ENCODE measurements at regions not wholly inside any gene's neighbourhood (a gene's known extent, or its start where the extent isn't known, plus 50 kb on each side); places are given as distances from the start of the nearest gene placed in this dataset.
"Not testable (repeated sequence)": the region's sequence is repeated elsewhere in the genome, so short reads cannot be mapped to it uniquely, and the experiment has no call there.

GRCh38 chr2:125721072-125721721 lies 934.8 kb upstream of the GYPC start:
- DNase-seq (ENCODE audit: low read depth), result no peak

DNA sequence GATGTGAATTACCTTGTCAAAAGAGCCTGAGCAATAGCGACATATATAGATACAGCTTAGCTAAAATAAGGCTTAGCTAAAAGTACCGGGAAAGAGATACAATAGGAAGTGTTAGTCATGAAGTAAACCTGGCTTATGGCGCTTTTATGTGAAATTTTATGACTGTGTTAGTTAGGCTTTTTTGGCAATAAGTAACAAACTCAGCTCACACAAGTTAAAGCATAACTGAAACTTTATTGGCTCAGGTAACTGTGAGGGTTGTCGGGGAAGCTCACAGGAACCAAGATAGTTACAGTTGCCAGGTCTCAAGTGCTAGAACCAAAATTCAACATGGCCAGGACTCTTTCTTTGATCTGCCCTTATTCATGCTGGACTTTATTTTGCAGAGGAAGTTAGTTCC lies 925.0 kb upstream of the GYPC start:
- DNase-seq (ENCODE audit: low read depth), result no peak

DNA sequence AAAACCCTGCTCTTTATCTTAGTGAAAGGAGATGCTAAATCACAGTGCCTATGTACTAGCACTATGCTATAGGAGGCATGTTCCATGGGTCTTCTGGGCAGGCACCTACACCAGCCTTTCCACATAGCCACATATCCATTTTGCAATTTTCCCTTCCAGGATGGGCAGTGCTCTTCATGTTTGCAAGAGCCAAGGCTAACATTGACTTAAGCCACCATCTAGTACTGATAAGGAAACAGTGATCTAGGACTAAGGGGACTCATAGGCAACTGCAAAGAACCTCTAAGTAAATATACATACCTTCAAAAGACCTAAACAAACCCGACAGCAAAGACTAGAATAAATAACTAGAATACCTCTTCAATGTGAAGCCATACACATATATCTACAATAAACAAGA lies 919.7 kb upstream of the GYPC start:
- no peak for DNase-seq (ENCODE audit: low read depth)

DNA sequence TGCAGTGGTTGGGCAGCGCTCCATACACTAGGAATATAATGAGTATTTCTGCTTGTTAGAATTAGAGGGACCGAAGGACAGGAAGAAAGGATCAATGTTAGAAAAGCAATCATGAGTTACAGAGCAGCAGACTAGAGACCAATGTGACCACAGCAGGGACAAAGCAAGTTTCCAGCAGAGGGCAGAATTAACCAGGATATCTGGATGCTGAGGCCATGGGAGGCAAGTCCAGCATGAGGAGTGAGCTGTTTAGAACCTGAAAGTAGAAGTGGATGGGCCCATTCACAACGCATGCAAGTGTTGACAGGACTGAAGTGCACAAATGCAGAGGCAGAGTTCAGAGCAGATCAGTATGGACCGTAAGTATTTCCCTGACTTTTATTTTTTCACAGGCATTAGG lies 910.4 kb upstream of the GYPC start:
- DNase-seq (ENCODE audit: low read depth), result no peak

GRCh38 chr2:125746321-125747164 lies 909.4 kb upstream of the GYPC start:
- no peak for DNase-seq (ENCODE audit: low read depth)

DNA sequence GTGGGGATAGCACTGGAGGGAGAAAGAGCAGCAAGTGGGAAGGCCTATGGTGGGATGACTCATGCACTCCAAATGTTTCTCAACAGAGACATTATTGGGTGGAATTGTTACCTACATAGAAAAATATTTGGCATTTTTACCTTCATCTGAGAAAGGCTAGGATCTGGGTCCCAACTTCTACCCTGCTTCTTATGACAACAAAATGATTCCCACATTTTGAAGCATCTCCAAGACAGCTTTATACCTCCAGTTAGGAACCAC lies 908.9 kb upstream of the GYPC start:
- DNase-seq (ENCODE audit: low read depth), result no peak

DNA sequence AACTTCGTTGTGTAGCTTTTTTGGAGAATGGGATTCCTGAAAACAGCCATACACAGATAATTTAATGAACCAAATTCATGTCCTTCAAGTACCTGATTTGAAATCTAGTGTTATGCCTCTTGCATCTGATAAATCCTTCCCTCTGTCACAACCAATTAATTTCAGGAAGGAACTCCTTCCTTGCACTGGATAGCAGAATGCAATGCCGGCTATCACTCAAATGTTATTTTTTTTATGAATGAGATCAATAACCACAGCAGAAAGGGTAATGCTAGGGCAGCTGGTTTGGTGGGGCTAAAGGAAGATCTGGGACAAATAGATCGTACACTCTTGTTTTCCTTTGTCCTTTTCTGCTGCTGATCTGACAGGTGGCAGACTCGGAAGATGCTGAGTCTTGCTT lies 899.5 kb upstream of the GYPC start:
- DNase-seq (ENCODE audit: low read depth), result no peak

GRCh38 chr2:125796784-125797183 lies 859.2 kb upstream of the GYPC start:
- DNase-seq (ENCODE audit: low read depth), result no peak

DNA sequence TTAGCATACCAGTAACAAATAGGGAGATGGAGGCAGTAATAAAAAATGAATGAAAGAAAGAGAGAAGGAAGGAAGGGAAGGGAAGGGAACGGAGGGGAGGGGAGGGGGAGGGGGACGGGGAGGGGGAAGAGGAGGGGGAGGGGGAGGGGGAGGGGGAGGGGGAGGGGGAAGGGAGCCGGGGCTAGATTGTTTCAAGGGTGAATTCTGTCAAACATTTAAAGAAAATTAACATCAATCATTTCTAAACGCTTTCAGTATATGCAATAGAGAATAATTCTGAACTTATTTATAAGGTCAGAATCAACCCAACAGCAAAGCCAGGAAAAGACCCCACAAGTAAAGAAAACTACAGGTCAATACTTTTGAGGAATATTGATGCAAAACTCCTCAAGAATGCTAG lies 858.8 kb upstream of the GYPC start:
- no peak for DNase-seq (ENCODE audit: low read depth)

- DNase-seq (ENCODE audit: low read depth), result no peak
Observed at GRCh38 chr2:125822746-125823145, 833.2 kb upstream of the GYPC start.

GRCh38 chr2:125825781-125826180 lies 830.2 kb upstream of the GYPC start:
- DNase-seq (ENCODE audit: low read depth), result not testable (repeated sequence)

GRCh38 chr2:125837128-125837527 lies 818.8 kb upstream of the GYPC start:
- DNase-seq (ENCODE audit: low read depth), result no peak

GRCh38 chr2:125837611-125838010 lies 818.3 kb upstream of the GYPC start:
- no peak for DNase-seq (ENCODE audit: low read depth)

- DNase-seq (ENCODE audit: low read depth), result no peak
Observed at GRCh38 chr2:125839945-125840344, 816.0 kb upstream of the GYPC start.

- DNase-seq (ENCODE audit: low read depth), result no peak
Observed at GRCh38 chr2:125842041-125842440, 813.9 kb upstream of the GYPC start.

GRCh38 chr2:125850541-125850940 lies 805.4 kb upstream of the GYPC start:
- DNase-seq (ENCODE audit: low read depth), result no peak

GRCh38 chr2:125852364-125852763 lies 803.6 kb upstream of the GYPC start:
- no peak for DNase-seq (ENCODE audit: low read depth)

DNA sequence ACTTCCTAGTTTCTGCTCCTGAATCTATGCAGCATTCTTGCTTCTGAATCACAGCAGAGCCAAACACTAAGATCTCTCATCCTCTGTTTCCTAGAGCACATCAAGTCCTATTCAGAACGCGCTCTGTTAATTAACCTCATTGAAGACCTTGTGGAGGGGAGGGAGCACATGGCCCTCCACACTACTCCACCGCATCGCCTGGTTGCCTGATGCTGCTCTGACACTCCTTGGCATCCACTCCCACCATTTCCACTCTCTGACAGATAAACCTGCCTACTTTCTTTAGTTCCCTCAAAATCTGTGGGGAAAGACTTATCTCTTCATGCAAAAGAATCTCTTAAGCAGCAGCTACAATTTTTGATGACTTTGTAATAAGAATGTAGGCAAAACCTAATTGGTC lies 802.3 kb upstream of the GYPC start:
- DNase-seq (ENCODE audit: low read depth), result no peak

DNA sequence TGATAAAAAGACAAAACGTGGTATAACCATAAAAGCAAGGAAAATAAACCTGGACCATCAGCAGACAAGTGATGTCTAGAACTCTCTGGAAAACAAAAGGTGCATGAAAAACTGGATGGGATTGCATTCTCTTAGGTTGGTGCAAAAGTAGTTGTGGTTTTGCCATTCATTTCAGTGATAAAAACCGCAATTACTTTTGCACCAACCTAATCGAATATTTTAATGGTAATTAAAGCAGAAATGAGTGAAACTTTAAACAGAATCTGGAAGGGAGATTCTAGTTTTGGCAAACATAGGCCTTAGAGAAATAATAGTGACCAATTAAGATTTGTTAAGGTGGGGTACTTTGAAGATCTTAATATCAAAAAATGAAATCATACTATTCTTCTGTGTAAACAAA lies 800.8 kb upstream of the GYPC start:
- DNase-seq (ENCODE audit: low read depth), result no peak

GRCh38 chr2:125857971-125858794 lies 797.8 kb upstream of the GYPC start:
- no peak for DNase-seq (ENCODE audit: low read depth)

DNA sequence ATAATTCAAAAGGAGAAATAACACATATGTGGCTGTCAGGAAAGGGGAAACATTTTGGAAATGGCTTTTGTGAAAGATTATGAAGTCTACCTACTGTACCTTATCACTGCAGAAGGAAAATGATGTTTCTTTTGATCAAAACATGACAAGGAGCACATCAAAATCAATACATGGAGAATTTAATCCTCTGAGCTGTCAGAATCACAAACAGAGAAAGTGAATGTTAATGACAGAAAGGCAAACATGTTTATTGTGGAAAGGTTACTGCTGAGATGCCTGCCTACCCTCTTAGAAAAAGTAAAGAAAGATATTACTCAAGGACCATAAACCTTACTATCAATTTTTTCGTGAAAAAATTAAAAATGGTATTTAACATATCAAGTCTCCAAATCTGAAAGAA lies 794.5 kb upstream of the GYPC start:
- DNase-seq (ENCODE audit: low read depth), result no peak

- no peak for DNase-seq (ENCODE audit: low read depth)
Observed at GRCh38 chr2:125867908-125868307, 788.0 kb upstream of the GYPC start.

DNA sequence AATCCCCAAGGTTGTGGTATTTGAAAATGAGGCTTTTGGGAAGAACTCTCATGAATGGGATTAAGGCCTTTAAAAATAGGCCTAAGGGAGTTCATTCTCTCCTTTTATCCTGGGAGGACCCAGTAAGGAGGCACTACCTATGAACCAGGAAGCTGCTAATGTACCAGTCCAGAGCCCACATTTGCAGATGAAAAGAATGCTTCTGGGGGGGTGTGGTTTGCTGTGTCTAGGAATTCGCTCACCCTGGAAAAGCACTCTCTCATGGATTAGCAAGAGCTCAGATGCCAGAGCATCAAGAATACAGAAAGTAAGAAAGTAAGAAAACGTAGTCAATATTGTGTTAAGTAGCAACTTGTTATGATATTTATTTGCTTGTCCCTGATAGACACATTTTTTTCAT lies 785.7 kb upstream of the GYPC start:
- no peak for DNase-seq (ENCODE audit: low read depth)
